RWPE1 (cell line): ENCODE measurements at regions not wholly inside any gene's neighbourhood (a gene's known extent, or its start where the extent isn't known, plus 50 kb on each side); places are given as distances from the start of the nearest gene placed in this dataset.

Experiments
- CTCF ChIA-PET: fragments of 350-600 bp; sonication (Branson Sonifier 250); formaldehyde crosslinking; extraction: SDS; loops from one replicate; lab custom pipeline; 2021; lab: Yijun Ruan, JAX
- POLR2A ChIA-PET: fragments of 400-600 bp; formaldehyde crosslinking; extraction: SDS; loops from one replicate; lab custom pipeline; 2020; ENCODE audit warnings: antibody characterized with exemption; ENCODE audit not compliant: low non-redundant PET; lab: Yijun Ruan, JAX
- DNase-seq: peaks from one replicate; pipeline ENCODE4 v3.0.0; 2012; ENCODE audit warnings: low spot score
- H3K27ac ChIP-seq: fragments of 450-650 bp; 2 replicates; pipeline ENCODE4 v1.5.1; 2017
- CTCF ChIP-seq: fragments of 450-650 bp; conservative IDR thresholded peaks from 2 replicates; pipeline ENCODE4 v1.5.1; 2017; ENCODE audit warnings: low read depth, mild to moderate bottlenecking

DNA sequence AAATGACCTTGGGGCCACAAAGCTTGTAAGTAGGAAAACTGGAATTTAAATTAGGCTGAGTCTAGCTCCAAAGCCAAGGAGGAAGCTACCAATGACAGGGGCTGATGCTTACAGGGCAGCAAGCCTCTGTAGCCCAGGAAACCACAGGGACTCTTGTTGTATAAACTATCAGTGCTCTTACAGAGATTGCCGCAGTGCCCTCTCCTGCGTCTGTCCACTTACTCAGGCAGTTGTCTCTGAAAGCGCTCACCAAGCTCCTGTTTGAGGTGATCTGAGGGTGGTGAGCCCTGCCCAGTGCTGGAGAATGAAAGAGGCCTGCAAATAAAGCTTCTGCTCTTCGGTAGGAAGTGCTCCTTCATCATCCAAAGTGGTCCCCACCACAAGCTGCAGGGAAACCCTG is 498.8 kb downstream of the ARHGEF28 start:
- DNase-seq: no peak
- ChIA-PET POLR2A (no interaction called here), CTCF (interaction anchor here (0.8 to 1.0 kb wide), 2 partner anchors 8 to 12 kb away, joined by 3 read pairs; no protein-coding TSS in a partner anchor)
- no peak overlapping the region for H3K27ac ChIP-seq
- TF ChIP-seq CTCF: no peak

DNA sequence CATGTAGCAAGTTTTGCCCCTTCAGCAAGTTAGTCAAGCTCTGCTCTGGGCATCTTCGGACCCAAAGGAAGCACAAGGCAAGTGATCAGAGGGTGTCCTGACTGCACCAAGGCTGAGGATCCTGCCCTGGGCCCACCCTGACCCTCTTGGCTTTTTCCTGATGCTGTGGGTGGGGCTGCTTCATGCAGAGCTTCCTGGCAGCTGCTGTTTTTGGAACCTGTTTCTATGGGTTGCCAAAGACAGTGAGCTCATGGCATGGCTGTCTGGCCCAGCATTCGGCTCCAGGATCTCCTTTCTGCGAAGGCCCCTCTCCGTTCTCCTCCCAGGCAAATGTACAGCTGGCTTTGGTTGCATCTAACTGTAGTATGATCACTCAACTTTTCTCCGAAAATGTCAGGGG is 497.9 kb downstream of the ARHGEF28 start:
- CTCF ChIA-PET: interaction anchor here (0.5 to 0.9 kb wide), 2 partner anchors 48 to 222 kb away, joined by 3 read pairs; no protein-coding TSS in a partner anchor
- TF ChIP-seq CTCF: no peak
- POLR2A ChIA-PET: no interaction called here
- DNase-seq: no peak
- no peak overlapping the region for H3K27ac ChIP-seq

GRCh38 chr5:74122979-74123590 is 497.1 kb downstream of the ARHGEF28 start:
- TF ChIP-seq CTCF: no peak
- DNase-seq: no peak
- no peak overlapping the region for H3K27ac ChIP-seq
- ChIA-PET CTCF (interaction anchor here (0.5 kb wide), 1 partner anchor 23 kb away, joined by 3 read pairs; no protein-coding TSS in a partner anchor), POLR2A (interaction anchor here (0.7 kb wide), 1 partner anchor 259 kb away, joined by 4 read pairs; no protein-coding TSS in a partner anchor)

- CTCF ChIA-PET: interaction anchor here (0.6 kb wide), 1 partner anchor 1326 kb away, joined by 3 read pairs; no protein-coding TSS in a partner anchor
Observed at GRCh38 chr5:74122175-74122574, 496.2 kb downstream of the ARHGEF28 start.

GRCh38 chr5:74120585-74120984 is 494.6 kb downstream of the ARHGEF28 start:
- ChIA-PET CTCF (no interaction called here), POLR2A (no interaction called here)
- DNase-seq: no peak
- H3K27ac ChIP-seq: no peak overlapping the region
- TF ChIP-seq CTCF: no peak

More at GRCh38 chr5:74122175-74122574, 496.2 kb downstream of the ARHGEF28 start:
- no peak overlapping the region for H3K27ac ChIP-seq
- no peak for DNase-seq
- POLR2A ChIA-PET: interaction anchor here (0.7 kb wide), 1 partner anchor 260 kb away, joined by 4 read pairs; no protein-coding TSS in a partner anchor
- no peak for TF ChIP-seq CTCF

DNA sequence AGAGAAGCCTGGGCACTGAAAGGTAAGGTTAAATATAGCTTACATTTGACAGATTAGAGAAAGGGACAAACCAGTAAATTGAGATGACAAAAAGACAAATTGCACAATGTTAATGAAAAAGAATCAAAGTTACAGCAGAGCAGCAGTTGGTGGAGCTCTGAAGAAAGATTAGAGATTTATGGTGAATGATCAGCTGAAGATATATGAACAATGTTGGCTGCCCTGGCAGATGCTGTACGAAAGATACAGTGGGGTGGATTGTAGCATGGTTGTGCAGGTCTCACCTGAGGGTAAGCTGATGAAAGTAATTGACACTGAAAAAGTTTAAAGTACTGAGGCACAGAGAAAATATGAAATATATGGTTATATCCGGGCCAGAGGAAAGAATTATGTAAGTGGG is 492.1 kb downstream of the ARHGEF28 start:
- POLR2A ChIA-PET: no interaction called here
- CTCF ChIA-PET: interaction anchor here (0.7 kb wide), 2 partner anchors 11 to 149 kb away, joined by 3 read pairs; no protein-coding TSS in a partner anchor
- no peak overlapping the region for H3K27ac ChIP-seq
- no peak for TF ChIP-seq CTCF
- no peak for DNase-seq
